Omental fat pad (tissue), 3 donors: ENCODE measurements at regions not wholly inside any gene's neighbourhood (a gene's known extent, or its start where the extent isn't known, plus 50 kb on each side); places are given as distances from the start of the nearest gene placed in this dataset.

Experiments
- ATAC-seq: fragments of 150-250 bp; one replicate; pipeline ENCODE4 v1.9.1; 2016; ENCODE audit warnings: mild to moderate bottlenecking, moderate library complexity; ENCODE audit not compliant: low FRiP score
- DNase-seq: peaks from one replicate; pipeline ENCODE4 v3.0.0-alpha.2; 2019; ENCODE audit warnings: low spot score
- TF ChIP-seq, protein P1 (sequence below), 3 donors: fragments of 450-650 bp; IDR thresholded peaks; one replicate each; pipeline ENCODE4 v1.5.1; 2016 to 2017; ENCODE audit warnings: antibody characterized with exemption in 3 of 3, mild to moderate bottlenecking in 3 of 3, moderate library complexity in 2 of 3

DNA sequence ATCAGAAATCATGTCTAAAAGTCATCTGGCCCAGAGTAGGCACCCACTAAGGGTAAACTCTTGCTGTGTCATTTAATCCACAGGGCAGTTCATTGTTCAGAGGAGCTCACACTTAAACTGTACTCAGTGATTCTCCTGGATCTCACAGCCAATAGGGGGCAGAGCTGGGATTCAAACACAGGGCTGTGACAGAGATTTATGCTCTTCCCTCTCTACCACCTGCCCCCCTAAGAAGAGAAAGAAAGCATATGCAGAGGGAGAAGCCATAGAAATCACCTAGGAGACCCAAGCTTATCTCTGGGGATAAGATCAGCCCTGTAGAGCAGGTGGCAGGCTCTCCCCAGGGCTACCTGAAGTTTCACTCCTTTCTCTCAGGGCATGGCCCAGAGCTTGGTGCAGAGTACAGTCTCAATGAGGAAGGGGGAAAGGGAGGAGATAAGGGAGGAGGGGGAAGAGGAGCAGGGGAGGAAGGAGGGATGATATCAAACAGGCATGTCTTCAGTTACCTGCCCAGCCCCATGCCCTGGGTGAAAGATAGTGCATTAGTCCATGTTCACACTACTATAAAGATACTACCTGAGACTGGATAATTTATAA, 51.8 kb upstream of the ADPGK start:
- DNase-seq: no peak
- no peak for ATAC-seq
- TF ChIP-seq, protein P1, sequence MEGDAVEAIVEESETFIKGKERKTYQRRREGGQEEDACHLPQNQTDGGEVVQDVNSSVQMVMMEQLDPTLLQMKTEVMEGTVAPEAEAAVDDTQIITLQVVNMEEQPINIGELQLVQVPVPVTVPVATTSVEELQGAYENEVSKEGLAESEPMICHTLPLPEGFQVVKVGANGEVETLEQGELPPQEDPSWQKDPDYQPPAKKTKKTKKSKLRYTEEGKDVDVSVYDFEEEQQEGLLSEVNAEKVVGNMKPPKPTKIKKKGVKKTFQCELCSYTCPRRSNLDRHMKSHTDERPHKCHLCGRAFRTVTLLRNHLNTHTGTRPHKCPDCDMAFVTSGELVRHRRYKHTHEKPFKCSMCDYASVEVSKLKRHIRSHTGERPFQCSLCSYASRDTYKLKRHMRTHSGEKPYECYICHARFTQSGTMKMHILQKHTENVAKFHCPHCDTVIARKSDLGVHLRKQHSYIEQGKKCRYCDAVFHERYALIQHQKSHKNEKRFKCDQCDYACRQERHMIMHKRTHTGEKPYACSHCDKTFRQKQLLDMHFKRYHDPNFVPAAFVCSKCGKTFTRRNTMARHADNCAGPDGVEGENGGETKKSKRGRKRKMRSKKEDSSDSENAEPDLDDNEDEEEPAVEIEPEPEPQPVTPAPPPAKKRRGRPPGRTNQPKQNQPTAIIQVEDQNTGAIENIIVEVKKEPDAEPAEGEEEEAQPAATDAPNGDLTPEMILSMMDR (IDR thresholded peaks at IDR 0.05): no peak

DNA sequence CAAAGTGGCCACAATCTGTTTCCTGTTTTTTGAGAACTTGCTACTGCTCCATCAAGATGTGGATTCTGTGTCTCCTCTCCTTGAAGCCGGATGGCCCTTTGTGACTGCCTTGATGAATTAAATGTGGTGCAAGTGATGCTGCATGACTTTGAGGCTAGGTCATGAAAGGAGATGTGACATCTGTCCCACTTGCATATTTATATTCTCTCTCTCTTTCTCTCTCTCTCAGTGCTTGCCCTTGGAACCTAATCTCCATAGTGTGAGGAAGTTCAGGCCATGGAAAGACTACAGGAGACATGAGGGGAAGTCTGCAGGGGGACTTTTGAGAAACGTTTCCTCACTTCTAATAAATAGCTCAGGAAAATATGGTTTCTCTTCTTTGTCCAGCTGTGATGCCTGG, 50.0 kb upstream of the ADPGK start:
- TF ChIP-seq, protein P1 (IDR thresholded peaks at IDR 0.05): no peak
- DNase-seq: no peak
- ATAC-seq: no peak
